Sigmoid colon (tissue), 4 donors: ENCODE measurements at regions not wholly inside any gene's neighbourhood (a gene's known extent, or its start where the extent isn't known, plus 50 kb on each side); places are given as distances from the start of the nearest gene placed in this dataset.

Source experiments
- CTCF ChIP-seq, 4 experiments: fragments of 450-650 bp in 3 of 4; fragments of 200-600 bp in 1 of 4; IDR thresholded peaks; one replicate each; pipeline ENCODE4 v1.5.1; 2016 to 2019; ENCODE audit warnings: antibody characterized with exemption in 4 of 4, mild to moderate bottlenecking in 3 of 4, moderate library complexity in 2 of 4
- EP300 ChIP-seq, 4 donors: sonication (generic); formaldehyde crosslinking; IDR thresholded peaks; one replicate each; pipeline ENCODE4 v1.6.1; 2017; ENCODE audit warnings: antibody characterized with exemption in 4 of 4
- POLR2A ChIP-seq, 2 donors: fragments of 450-650 bp; IDR thresholded peaks; one replicate each; pipeline ENCODE4 v1.6.1; 2016; ENCODE audit warnings: antibody characterized with exemption in 2 of 2, mild to moderate bottlenecking in 2 of 2, moderate library complexity in 2 of 2
- POLR2AphosphoS5 ChIP-seq, 4 donors: sonication (generic); formaldehyde crosslinking; IDR thresholded peaks; one replicate each; pipeline ENCODE4 v1.6.1; 2017; ENCODE audit warnings: antibody characterized with exemption in 4 of 4

GRCh38 chr13:27339299-27339698 is 68.7 kb downstream of the RASL11A start:
- TF ChIP-seq CTCF (IDR thresholded peaks at IDR 0.05) (no peak), POLR2A (IDR thresholded peaks at IDR 0.05) (no peak), POLR2AphosphoS5 (IDR thresholded peaks at IDR 0.05) (no peak), EP300 (IDR thresholded peaks at IDR 0.05) (no peak)
